RWPE1 (cell line): ENCODE measurements at regions not wholly inside any gene's neighbourhood (a gene's known extent, or its start where the extent isn't known, plus 50 kb on each side); places are given as distances from the start of the nearest gene placed in this dataset.

Source experiments
- CTCF ChIA-PET: fragments of 350-600 bp; sonication (Branson Sonifier 250); formaldehyde crosslinking; extraction: SDS; loops from one replicate; lab custom pipeline; 2021; lab: Yijun Ruan, JAX
- POLR2A ChIA-PET: fragments of 400-600 bp; formaldehyde crosslinking; extraction: SDS; loops from one replicate; lab custom pipeline; 2020; ENCODE audit warnings: antibody characterized with exemption; ENCODE audit not compliant: low non-redundant PET; lab: Yijun Ruan, JAX
- DNase-seq: peaks from one replicate; pipeline ENCODE4 v3.0.0; 2012; ENCODE audit warnings: low spot score
- H3K27ac ChIP-seq: fragments of 450-650 bp; 2 replicates; pipeline ENCODE4 v1.5.1; 2017
- CTCF ChIP-seq: fragments of 450-650 bp; conservative IDR thresholded peaks from 2 replicates; pipeline ENCODE4 v1.5.1; 2017; ENCODE audit warnings: low read depth, mild to moderate bottlenecking

GRCh38 chr9:1274334-1274733, 224.2 kb downstream of the DMRT2 start:
- no peak overlapping the region for H3K27ac ChIP-seq
- no peak for TF ChIP-seq CTCF
- POLR2A ChIA-PET: no interaction called here
- CTCF ChIA-PET: no interaction called here
- no peak for DNase-seq

GRCh38 chr9:1276474-1276873, 226.3 kb downstream of the DMRT2 start:
- no peak for TF ChIP-seq CTCF
- H3K27ac ChIP-seq: no peak overlapping the region
- no peak for DNase-seq
- ChIA-PET POLR2A (no interaction called here), CTCF (no interaction called here)

- CTCF ChIA-PET: no interaction called here
Observed at GRCh38 chr9:1284727-1285126, 234.6 kb downstream of the DMRT2 start.

GRCh38 chr9:1285526-1285925, 235.4 kb downstream of the DMRT2 start:
- CTCF ChIA-PET: no interaction called here
- POLR2A ChIA-PET: no interaction called here
- no peak for DNase-seq
- H3K27ac ChIP-seq: no peak overlapping the region
- no peak for TF ChIP-seq CTCF

More at GRCh38 chr9:1284727-1285126, 234.6 kb downstream of the DMRT2 start:
- no peak for DNase-seq
- POLR2A ChIA-PET: no interaction called here
- TF ChIP-seq CTCF: no peak
- H3K27ac ChIP-seq: no peak overlapping the region

GRCh38 chr9:1292384-1292783, 242.2 kb downstream of the DMRT2 start:
- no peak overlapping the region for H3K27ac ChIP-seq
- POLR2A ChIA-PET: no interaction called here
- DNase-seq: no peak
- CTCF ChIA-PET: no interaction called here
- TF ChIP-seq CTCF: no peak

- H3K27ac ChIP-seq: no peak overlapping the region
- ChIA-PET POLR2A (no interaction called here), CTCF (no interaction called here)
- DNase-seq: no peak
- TF ChIP-seq CTCF: no peak
Observed at GRCh38 chr9:1294641-1295258, 244.6 kb downstream of the DMRT2 start.
